WTC11 (cell line): ENCODE measurements at regions not wholly inside any gene's neighbourhood (a gene's known extent, or its start where the extent isn't known, plus 50 kb on each side); places are given as distances from the start of the nearest gene placed in this dataset.

Source experiments
- ATAC-seq: fragments of 200-7000 bp; cut with Tn5 transposase; 2 replicates; pipeline ENCODE4 v1.10.0; 2021; ENCODE audit warnings: mild to moderate bottlenecking, moderate library complexity
- CTCF ChIA-PET: fragments of 300-600 bp; sonication (Branson Sonifier 250); formaldehyde crosslinking; loops from one replicate; lab custom pipeline; 2021; ENCODE audit warnings: antibody characterized with exemption; lab: Charles Lee
- POLR2A ChIA-PET: fragments of 350-600 bp; sonication (Branson Sonifier 250); formaldehyde crosslinking; loops from one replicate; lab custom pipeline; 2021; ENCODE audit warnings: antibody characterized with exemption; lab: Charles Lee
- DNase-seq: peaks from one replicate; pipeline ENCODE4 v3.0.0; 2021; ENCODE audit warnings: low spot score
- H3K27ac Mint-ChIP-seq: 2 replicates; pipeline ENCODE4 v1.8.0; 2021; ENCODE audit warnings: mixed read lengths
- H3K27me3 Mint-ChIP-seq: 2 replicates; pipeline ENCODE4 v1.8.0; 2021; ENCODE audit warnings: low read depth, mild to moderate bottlenecking, moderate library complexity, mixed read lengths
- H3K36me3 Mint-ChIP-seq: 2 replicates; pipeline ENCODE4 v1.8.0; 2021; ENCODE audit warnings: mixed read lengths
- H3K4me1 Mint-ChIP-seq: 2 replicates; pipeline ENCODE4 v1.8.0; 2022; ENCODE audit warnings: mixed read lengths
- H3K4me3 Mint-ChIP-seq: 2 replicates; pipeline ENCODE4 v1.8.0; 2021; ENCODE audit warnings: mild to moderate bottlenecking, moderate library complexity, mixed read lengths
- H3K9me3 Mint-ChIP-seq: 2 replicates; pipeline ENCODE4 v1.8.0; 2021; ENCODE audit warnings: mixed read lengths
- AR ChIP-seq: fragments of 250-450 bp; sonication (Bioruptor Pico); IDR thresholded peaks from 2 replicates; pipeline ENCODE4 v1.9.0; 2021; ENCODE audit warnings: mild to moderate bottlenecking
- ATF3 ChIP-seq: sonication (generic); formaldehyde crosslinking; conservative IDR thresholded peaks from 2 replicates; pipeline ENCODE4 v1.8.1; 2022; ENCODE audit warnings: mild to moderate bottlenecking, missing genetic modification reagents
- CREM ChIP-seq: sonication (generic); formaldehyde crosslinking; IDR thresholded peaks from 2 replicates; pipeline ENCODE4 v1.8.1; 2022; ENCODE audit warnings: mild to moderate bottlenecking, missing genetic modification reagents, moderate library complexity
- E2F1 ChIP-seq: sonication (generic); formaldehyde crosslinking; IDR thresholded peaks from 2 replicates; pipeline ENCODE4 v1.8.0; 2022; ENCODE audit warnings: mild to moderate bottlenecking, missing genetic modification reagents
- EMX1 ChIP-seq: fragments of 250-450 bp; sonication (Bioruptor Pico); IDR thresholded peaks from 2 replicates; pipeline ENCODE4 v1.8.0; 2021; ENCODE audit warnings: mild to moderate bottlenecking
- ERG ChIP-seq: fragments of 250-450 bp; sonication (Bioruptor Pico); IDR thresholded peaks from 2 replicates; pipeline ENCODE4 v1.8.0; 2021; ENCODE audit warnings: mild to moderate bottlenecking
- ETV6 ChIP-seq: sonication (generic); formaldehyde crosslinking; IDR thresholded peaks from 2 replicates; pipeline ENCODE4 v1.8.1; 2022; ENCODE audit warnings: mild to moderate bottlenecking, missing genetic modification reagents
- FOXJ3 ChIP-seq: sonication (generic); formaldehyde crosslinking; IDR thresholded peaks from 2 replicates; pipeline ENCODE4 v1.9.0; 2021; ENCODE audit warnings: missing genetic modification reagents, mild to moderate bottlenecking, borderline replicate concordance
- HMGA2 ChIP-seq: fragments of 250-450 bp; sonication (Bioruptor Pico); IDR thresholded peaks from 2 replicates; pipeline ENCODE4 v1.4.0; 2021; ENCODE audit warnings: mild to moderate bottlenecking, moderate library complexity
- IRF2 ChIP-seq: sonication (generic); formaldehyde crosslinking; IDR thresholded peaks from 2 replicates; pipeline ENCODE4 v1.8.0; 2022; ENCODE audit warnings: low read depth, missing genetic modification reagents, borderline replicate concordance
- NFATC4 ChIP-seq: fragments of 250-450 bp; sonication (Bioruptor Pico); IDR thresholded peaks from 2 replicates; pipeline ENCODE4 v1.9.0; 2021; ENCODE audit warnings: mild to moderate bottlenecking
- NR3C1 ChIP-seq: sonication (generic); formaldehyde crosslinking; conservative IDR thresholded peaks from 2 replicates; pipeline ENCODE4 v1.8.1; 2023; ENCODE audit warnings: low read depth, mild to moderate bottlenecking, missing genetic modification reagents
- OVOL2 ChIP-seq: fragments of 250-450 bp; sonication (Bioruptor Pico); IDR thresholded peaks from 2 replicates; pipeline ENCODE4 v1.9.0; 2021; ENCODE audit warnings: mild to moderate bottlenecking, borderline replicate concordance
- SMAD3 ChIP-seq: sonication (generic); formaldehyde crosslinking; IDR thresholded peaks from 2 replicates; pipeline ENCODE4 v1.8.0; 2022; ENCODE audit warnings: missing genetic modification reagents, mild to moderate bottlenecking, borderline replicate concordance
- SP1 ChIP-seq: sonication (generic); formaldehyde crosslinking; conservative IDR thresholded peaks from 2 replicates; pipeline ENCODE4 v1.8.1; 2022; ENCODE audit warnings: missing genetic modification reagents
- TEAD1 ChIP-seq: sonication (generic); formaldehyde crosslinking; IDR thresholded peaks from 2 replicates; pipeline ENCODE4 v1.8.0; 2022; ENCODE audit warnings: mild to moderate bottlenecking, missing genetic modification reagents
- TEAD4 ChIP-seq: sonication (generic); formaldehyde crosslinking; IDR thresholded peaks from 2 replicates; pipeline ENCODE4 v1.8.0; 2022; ENCODE audit warnings: mild to moderate bottlenecking, missing genetic modification reagents
- USF1 ChIP-seq: sonication (generic); formaldehyde crosslinking; IDR thresholded peaks from 2 replicates; pipeline ENCODE4 v1.8.0; 2022; ENCODE audit warnings: mild to moderate bottlenecking, missing genetic modification reagents
- ZNF416 ChIP-seq: fragments of 250-450 bp; sonication (Bioruptor Pico); IDR thresholded peaks from 2 replicates; pipeline ENCODE4 v1.9.0; 2021; ENCODE audit warnings: mild to moderate bottlenecking, inconsistent platforms
- ZNF423 ChIP-seq: fragments of 250-450 bp; sonication (Bioruptor Pico); IDR thresholded peaks from 2 replicates; pipeline ENCODE4 v2.1.2; 2022; ENCODE audit warnings: mild to moderate bottlenecking, moderate library complexity
- ZNF425 ChIP-seq: fragments of 250-450 bp; sonication (Bioruptor Pico); conservative IDR thresholded peaks from 2 replicates; pipeline ENCODE4 v1.9.0; 2021; ENCODE audit warnings: mild to moderate bottlenecking
- TF ChIP-seq, protein P1 (sequence below): sonication (generic); formaldehyde crosslinking; IDR thresholded peaks from 2 replicates; pipeline ENCODE4 v1.8.1; 2023; ENCODE audit warnings: mild to moderate bottlenecking, missing genetic modification reagents, moderate library complexity
- TF ChIP-seq, protein P2 (sequence below): sonication (generic); formaldehyde crosslinking; IDR thresholded peaks from 2 replicates; pipeline ENCODE4 v1.8.1; 2022; ENCODE audit warnings: low read depth, missing genetic modification reagents, borderline replicate concordance

DNA sequence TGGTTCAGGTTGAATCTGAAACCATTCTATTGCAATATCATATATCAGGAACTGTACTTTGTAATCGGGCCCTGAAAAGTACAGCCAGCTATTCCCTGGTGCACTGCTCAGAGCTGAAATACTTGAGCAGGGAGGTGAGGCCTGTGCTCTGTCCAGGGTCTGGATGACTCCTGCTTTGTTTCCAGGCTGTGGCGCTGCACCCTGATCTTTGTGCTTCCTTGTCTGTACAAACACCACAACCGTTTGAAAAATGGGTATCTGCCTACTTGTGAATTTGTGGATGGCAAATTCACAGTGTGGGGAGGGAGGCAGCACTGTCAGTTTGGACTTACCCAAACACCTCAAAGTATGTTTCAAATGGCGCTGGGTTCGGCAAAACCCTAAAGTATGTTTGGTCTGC is 155.4 kb upstream of the FAR2 start:
- ChIA-PET CTCF (interaction anchor here (1.0 to 1.3 kb wide), 2 partner anchors 11 to 80 kb away, joined by 3 to 4 read pairs; no protein-coding TSS in a partner anchor), POLR2A (no interaction called here)
- H3K4me1 Mint-ChIP-seq = no peaks in the 10 kb centered on the region
- no peak for TF ChIP-seq NFATC4 (CRISPR knock-in tag)
- no peak for TF ChIP-seq ZNF423 (CRISPR knock-in tag)
- no peak for TF ChIP-seq EMX1 (CRISPR knock-in tag)
- TF ChIP-seq ATF3 = no peak
- no peak for TF ChIP-seq ERG (CRISPR knock-in tag)
- TF ChIP-seq NR3C1 (CRISPR knock-in tag) = no peak
- TF ChIP-seq SMAD3 = no peak
- no peak for TF ChIP-seq ETV6
- TF ChIP-seq, protein P1, sequence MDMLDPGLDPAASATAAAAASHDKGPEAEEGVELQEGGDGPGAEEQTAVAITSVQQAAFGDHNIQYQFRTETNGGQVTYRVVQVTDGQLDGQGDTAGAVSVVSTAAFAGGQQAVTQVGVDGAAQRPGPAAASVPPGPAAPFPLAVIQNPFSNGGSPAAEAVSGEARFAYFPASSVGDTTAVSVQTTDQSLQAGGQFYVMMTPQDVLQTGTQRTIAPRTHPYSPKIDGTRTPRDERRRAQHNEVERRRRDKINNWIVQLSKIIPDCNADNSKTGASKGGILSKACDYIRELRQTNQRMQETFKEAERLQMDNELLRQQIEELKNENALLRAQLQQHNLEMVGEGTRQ (CRISPR knock-in tag) = no peak
- TF ChIP-seq CREM = no peak
- no peak for TF ChIP-seq TEAD4
- TF ChIP-seq ZNF425 (CRISPR knock-in tag) = no peak
- TF ChIP-seq ZNF416 (CRISPR knock-in tag) = no peak
- TF ChIP-seq TEAD1 (CRISPR knock-in tag) = no peak
- H3K36me3 Mint-ChIP-seq = no peaks in the 10 kb centered on the region
- H3K27ac Mint-ChIP-seq = no peak overlapping the region
- no peaks in the 10 kb centered on the region for H3K27me3 Mint-ChIP-seq
- DNase-seq (no peak), ATAC-seq (no peak; the same call in 1 of the 2 replicates)
- no peak overlapping the region for H3K4me3 Mint-ChIP-seq
- H3K9me3 Mint-ChIP-seq = no peaks in the 10 kb centered on the region

DNA sequence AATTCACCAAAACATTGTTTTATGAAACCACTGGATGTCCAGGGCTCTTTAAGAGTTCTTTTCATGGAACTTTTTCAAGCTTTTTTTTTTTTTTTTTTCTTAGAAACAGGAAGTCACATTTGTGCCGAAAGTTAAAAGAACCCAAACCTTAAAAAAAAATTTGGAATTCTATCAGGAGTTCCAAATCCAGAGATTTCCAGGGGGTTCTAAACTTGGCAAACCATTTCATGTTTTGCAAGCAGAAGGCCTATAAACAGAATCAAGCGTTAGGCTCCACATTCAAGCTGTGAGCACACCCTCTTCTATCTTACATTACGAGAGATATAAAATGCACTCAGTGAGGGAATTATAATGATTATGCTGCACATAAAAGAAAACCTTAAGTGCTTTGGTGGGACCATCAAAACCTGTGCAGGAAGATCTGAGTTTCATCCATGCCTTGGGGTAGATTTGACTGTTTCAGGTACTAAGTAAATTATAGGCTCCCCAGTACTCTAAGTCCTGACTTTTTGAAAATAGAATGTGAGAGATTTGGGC is 154.8 kb upstream of the FAR2 start:
- no peaks in the 10 kb centered on the region for H3K36me3 Mint-ChIP-seq
- H3K4me1 Mint-ChIP-seq = no peaks in the 10 kb centered on the region
- POLR2A ChIA-PET = no interaction called here
- ATAC-seq (no peak), DNase-seq (no peak)
- H3K27ac Mint-ChIP-seq = no peak overlapping the region
- no peak for TF ChIP-seq FOXJ3 (CRISPR knock-in tag)
- no peak for TF ChIP-seq IRF2 (CRISPR knock-in tag)
- TF ChIP-seq SP1 (CRISPR knock-in tag) = no peak
- H3K27me3 Mint-ChIP-seq = no peaks in the 10 kb centered on the region
- no peaks in the 10 kb centered on the region for H3K9me3 Mint-ChIP-seq
- CTCF ChIA-PET = interaction anchor here (1.0 to 1.3 kb wide), 2 partner anchors 12 to 79 kb away, joined by 3 to 4 read pairs; no protein-coding TSS in a partner anchor
- H3K4me3 Mint-ChIP-seq = no peak overlapping the region

GRCh38 chr12:28996688-28997087 is 152.4 kb upstream of the FAR2 start:
- CTCF ChIA-PET = no interaction called here
- no peak overlapping the region for H3K4me3 Mint-ChIP-seq
- ATAC-seq = no peak
- TF ChIP-seq HMGA2 (CRISPR knock-in tag) = no peak
- no peak for TF ChIP-seq OVOL2
- TF ChIP-seq, protein P2, sequence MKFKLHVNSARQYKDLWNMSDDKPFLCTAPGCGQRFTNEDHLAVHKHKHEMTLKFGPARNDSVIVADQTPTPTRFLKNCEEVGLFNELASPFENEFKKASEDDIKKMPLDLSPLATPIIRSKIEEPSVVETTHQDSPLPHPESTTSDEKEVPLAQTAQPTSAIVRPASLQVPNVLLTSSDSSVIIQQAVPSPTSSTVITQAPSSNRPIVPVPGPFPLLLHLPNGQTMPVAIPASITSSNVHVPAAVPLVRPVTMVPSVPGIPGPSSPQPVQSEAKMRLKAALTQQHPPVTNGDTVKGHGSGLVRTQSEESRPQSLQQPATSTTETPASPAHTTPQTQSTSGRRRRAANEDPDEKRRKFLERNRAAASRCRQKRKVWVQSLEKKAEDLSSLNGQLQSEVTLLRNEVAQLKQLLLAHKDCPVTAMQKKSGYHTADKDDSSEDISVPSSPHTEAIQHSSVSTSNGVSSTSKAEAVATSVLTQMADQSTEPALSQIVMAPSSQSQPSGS (CRISPR knock-in tag) = no peak
- no peak for TF ChIP-seq AR (CRISPR knock-in tag)
- TF ChIP-seq E2F1 (CRISPR knock-in tag) = no peak
- no peak for TF ChIP-seq USF1 (CRISPR knock-in tag)

More at GRCh38 chr12:28996688-28997087, 152.4 kb upstream of the FAR2 start:
- Mint-ChIP-seq H3K27ac (no peak overlapping the region), H3K27me3 (no peaks in the 10 kb centered on the region), H3K9me3 (peaks cover 6% of the 10 kb centered on the region), H3K36me3 (no peaks in the 10 kb centered on the region), H3K4me1 (no peaks in the 10 kb centered on the region)
- POLR2A ChIA-PET = no interaction called here
- DNase-seq = no peak
